Fibroblast of skin of right biceps (primary cell): ENCODE measurements at regions not wholly inside any gene's neighbourhood (a gene's known extent, or its start where the extent isn't known, plus 50 kb on each side); places are given as distances from the start of the nearest gene placed in this dataset.
"Not testable (repeated sequence)": the region's sequence is repeated elsewhere in the genome, so short reads cannot be mapped to it uniquely, and the experiment has no call there.

Source experiments
- DNase-seq: peaks from one replicate; pipeline ENCODE4 v3.0.0-alpha.2; 2013

GRCh38 chr14:101250948-101251811 is 310.1 kb upstream of the DIO3 start:
- no peak for DNase-seq

- DNase-seq = no peak
Measured at GRCh38 chr14:101251812-101252442, 309.4 kb upstream of the DIO3 start.

DNA sequence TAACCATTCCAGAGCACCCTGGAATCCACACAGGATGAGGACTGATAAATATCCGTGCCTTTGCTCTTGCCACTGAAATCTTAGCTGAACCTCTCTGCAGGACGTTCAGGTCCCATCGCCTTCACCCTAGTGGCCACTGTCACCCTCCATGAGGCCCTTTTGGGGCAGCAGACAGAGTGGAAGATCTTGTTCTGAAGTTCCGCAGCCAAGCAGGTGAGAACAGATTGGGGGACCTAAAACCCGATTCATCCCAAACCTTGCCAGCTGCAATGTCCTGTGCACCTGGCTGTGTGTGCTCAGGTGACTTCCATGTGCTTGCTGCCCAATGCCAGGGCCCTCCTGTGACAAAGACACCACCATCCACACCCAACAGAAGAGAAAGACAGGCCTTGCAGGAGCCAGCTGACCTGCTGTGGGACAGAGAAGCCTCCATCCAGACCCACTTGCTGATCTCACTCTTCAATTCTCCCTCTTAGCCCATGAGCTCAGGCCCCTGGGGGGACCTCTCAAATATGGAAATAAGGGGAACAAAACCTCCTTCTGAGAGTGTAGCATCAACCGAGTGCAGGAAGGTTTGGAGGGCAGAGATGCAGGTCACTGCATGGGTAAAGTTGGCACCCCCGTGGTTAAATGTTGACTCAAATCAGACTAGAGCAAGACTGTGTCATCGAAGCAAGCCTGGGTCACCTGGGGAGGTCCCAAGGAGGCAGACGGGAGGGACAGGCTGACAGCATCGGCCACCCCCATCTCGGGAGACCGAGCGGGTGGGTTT is 308.7 kb upstream of the DIO3 start:
- DNase-seq = no peak

GRCh38 chr14:101253948-101254347 is 307.3 kb upstream of the DIO3 start:
- no peak for DNase-seq

DNA sequence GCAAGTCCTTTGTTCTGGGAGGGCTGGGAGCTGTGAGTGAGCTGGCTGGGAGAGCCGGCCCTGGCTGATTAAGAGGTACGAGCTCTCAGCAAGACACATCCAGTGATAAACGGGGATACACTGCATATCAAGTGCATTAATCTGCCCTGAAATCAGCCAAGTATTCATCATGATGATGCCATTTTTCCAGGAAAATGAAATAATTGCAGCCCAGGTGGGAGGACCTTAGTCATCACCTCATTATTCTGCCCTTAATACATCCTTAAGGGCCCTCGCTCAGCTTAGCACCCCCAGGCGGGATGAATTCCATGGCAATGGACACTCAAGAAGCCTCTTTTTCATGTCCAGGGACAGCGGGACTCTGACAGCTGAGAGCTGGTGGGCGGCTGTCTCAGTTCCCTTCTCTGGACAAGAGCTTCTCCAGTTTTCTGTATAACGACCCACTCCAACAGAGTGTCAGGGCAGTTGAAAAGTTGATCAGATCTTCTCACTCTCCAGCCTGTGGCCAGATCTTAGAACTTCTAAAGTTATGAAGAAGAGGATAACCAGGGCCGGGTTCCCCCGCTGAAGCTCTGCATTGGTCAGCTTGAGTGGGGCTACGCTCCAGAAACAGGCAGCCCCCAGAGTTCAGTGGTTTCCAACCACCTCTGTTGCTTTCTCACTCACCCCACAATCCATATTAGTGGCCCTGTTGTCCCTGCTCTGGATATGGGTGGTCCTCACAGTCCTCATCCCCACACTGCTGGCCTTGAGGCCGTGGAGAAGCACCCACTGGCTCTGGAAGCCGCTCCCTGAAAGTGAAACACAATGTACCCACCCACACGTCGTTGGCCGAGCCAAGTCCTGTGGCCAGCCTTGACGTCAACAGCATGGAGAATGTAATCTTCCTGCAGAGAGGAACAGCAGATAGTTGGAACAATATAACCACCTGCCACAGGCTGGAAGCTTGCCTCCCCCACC is 306.2 kb upstream of the DIO3 start:
- peak; percentile 1 for DNase-seq

GRCh38 chr14:101255765-101256125 is 305.6 kb upstream of the DIO3 start:
- DNase-seq = no peak

- no peak for DNase-seq
Measured at GRCh38 chr14:101256266-101256665, 305.0 kb upstream of the DIO3 start.

- no peak for DNase-seq
Measured at GRCh38 chr14:101257551-101257950, 303.7 kb upstream of the DIO3 start.

- DNase-seq = no peak
Measured at GRCh38 chr14:101259748-101260147, 301.5 kb upstream of the DIO3 start.

DNA sequence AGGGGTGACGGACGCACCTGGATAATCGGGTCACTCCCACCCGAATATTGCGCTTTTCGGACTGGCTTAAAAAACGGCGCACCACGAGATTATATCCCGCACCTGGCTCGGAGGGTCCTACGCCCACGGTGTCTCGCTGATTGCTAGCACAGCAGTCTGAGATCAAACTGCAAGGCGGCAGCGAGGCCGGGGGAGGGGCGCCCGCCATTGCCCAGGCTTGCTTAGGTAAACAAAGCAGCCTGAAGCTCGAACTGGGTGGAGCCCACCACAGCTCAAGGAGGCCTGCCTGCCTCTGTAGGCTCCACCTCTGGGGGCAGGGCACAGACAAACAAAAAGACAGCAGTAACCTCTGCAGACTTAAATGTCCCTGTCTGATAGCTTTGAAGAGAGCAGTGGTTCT is 294.9 kb upstream of the DIO3 start:
- not testable (repeated sequence) for DNase-seq

- DNase-seq = no peak
Measured at GRCh38 chr14:101273091-101273490, 288.2 kb upstream of the DIO3 start.

DNA sequence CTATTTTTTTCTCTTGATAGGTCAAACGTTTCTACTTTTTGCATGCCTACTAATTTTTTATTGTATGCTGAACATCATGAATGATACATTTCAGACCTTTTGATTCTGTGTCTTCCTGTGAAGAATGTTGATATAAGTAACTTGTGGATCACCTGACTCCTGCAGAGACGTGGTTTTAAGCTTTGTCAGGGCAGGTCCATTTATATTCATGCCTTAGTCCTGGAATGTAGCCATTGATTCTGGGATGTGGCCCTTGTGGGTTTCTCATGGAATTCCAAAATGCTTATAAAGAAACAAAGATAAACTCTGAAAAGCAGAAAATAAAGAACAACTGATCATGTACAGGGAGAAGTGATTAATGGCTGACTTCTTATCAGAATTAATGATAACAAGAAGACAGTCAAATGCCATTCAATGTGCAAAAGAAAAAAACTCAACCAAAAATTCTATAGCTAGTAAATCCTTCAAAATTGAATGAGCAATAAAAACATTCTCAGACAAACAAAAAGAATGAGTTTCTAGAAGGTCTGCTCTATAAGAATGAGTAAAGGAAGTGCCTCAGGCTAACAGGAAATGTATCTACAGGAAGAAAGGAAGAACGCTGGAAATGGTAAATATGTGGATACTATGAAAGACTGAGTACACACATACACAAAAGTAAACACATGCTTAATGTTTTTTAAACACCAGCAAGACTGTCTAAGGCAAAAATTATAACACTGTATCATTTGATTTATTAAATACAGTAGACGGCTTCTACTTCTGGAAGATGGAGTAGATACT is 284.8 kb upstream of the DIO3 start:
- no peak for DNase-seq

GRCh38 chr14:101282418-101282817 is 278.9 kb upstream of the DIO3 start:
- DNase-seq = no peak

GRCh38 chr14:101284711-101285110 is 276.6 kb upstream of the DIO3 start:
- no peak for DNase-seq

GRCh38 chr14:101286271-101287018 is 274.9 kb upstream of the DIO3 start:
- no peak for DNase-seq

DNA sequence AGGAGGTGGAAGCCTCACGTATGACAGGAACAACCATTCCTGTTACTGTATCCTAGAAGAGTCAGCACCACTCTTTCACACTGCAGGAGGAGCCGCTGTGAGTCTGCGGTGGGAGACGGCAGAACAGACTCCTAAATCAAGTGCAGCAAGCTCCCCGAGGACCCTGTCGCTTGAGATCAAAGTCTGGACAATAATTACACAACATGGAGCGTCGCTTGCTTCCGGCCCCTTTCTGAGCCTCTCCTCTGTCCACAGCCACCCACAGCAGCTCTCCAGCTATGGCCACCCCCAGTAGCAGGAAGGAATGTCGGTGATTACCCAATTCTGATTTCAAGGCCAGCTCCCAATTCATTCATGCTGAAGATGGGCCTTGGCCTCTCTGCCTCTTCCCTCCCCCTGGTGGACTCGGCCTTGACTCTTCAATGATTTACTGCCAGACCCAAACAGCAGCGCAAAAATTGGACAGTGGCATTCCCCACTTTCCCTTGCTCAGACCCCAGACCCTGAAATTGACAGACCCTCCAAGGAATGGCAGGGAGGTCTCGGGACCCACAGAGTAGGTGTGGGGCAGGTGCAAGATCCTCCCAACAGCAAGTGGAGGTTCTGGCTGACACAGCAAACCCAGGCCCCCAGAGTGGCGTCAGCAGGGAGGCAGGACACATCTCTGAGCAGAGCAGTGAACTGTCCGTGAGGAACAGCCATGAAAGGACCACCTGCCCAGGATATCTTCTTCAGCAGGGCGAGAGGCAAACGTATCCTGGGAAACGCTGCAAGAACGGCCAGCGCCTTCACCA is 272.7 kb upstream of the DIO3 start:
- no peak for DNase-seq

- no peak for DNase-seq
Measured at GRCh38 chr14:101289230-101289690, 272.0 kb upstream of the DIO3 start.

DNA sequence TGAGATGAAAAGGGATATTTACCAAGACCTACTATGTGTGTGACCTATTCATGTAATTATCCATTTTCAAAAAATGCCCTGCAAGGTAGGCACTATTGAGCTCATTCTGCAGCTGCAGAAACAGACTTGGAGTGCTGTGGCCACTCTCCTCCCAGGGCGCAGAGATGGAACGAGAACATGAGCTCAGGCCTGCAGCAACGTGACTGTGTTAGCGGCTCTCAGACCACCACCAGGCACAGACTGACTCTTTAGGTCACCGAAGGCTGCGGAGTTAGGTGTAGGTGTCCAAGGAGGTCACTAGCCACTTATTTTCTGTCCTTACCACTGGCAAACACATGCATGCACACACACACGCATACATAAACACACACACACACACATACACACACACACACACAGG is 271.4 kb upstream of the DIO3 start:
- DNase-seq = no peak

DNA sequence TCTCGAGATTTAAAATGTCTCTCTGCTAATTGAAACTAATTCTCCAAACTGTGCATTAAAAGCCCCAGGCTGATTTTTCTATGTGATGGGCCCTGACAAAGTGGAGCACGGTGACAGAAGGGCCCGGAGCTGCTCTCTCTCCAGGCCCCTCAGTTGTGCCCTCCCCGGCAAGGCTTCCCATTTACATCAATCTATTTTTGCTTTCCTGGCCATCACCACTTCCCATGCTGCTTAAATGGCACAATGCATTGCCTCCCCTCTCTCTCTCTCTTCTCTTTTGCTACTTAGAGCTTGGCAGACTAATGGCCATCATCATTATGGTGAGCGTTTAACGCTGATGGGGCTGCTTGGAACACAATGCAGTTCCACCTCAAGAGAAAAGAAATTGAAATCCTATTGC is 270.7 kb upstream of the DIO3 start:
- DNase-seq = no peak

DNA sequence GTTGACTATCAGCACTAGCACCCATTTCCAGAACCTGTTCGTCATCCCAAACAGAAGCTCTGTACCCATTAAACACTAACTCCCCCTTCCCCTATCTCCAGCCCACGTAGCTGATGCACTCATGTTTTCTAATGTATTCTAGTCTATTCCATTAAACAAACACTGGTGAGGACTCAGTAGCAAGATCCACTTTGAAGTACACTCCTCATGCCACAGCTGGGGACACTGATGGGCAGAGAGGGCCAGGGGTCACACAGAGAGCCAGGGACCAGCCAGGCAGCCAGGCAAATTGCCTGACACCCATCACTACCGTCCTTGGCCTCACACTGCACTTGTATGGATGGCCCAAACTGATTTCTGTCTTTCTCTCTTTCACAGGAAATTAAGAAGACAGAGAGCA is 269.9 kb upstream of the DIO3 start:
- no peak for DNase-seq
